Thoracic aorta (tissue), 2 donors: ENCODE measurements at regions not wholly inside any gene's neighbourhood (a gene's known extent, or its start where the extent isn't known, plus 50 kb on each side); places are given as distances from the start of the nearest gene placed in this dataset.

Experiments used
- ATAC-seq: fragments of 150-250 bp; one replicate; pipeline ENCODE4 v1.8.0; 2017; ENCODE audit warnings: low read depth; ENCODE audit not compliant: insufficient number of reproducible peaks, low FRiP score
- DNase-seq: peaks from one replicate; pipeline ENCODE4 v3.0.0-alpha.2; 2020; ENCODE audit warnings: low spot score
- H3K27ac ChIP-seq, 2 donors: fragments of 200-600 bp; sonication (generic); 1 replicate in 1 of 2; 2 replicates in 1 of 2; pipeline ENCODE4 v1.5.1; 2016; ENCODE audit warnings: mild to moderate bottlenecking in 2 of 2, moderate library complexity in 2 of 2
- H3K27me3 ChIP-seq: fragments of 200-600 bp; sonication (generic); replicated peaks from 2 replicates; pipeline ENCODE4 v1.6.0; 2016; ENCODE audit warnings: mild to moderate bottlenecking; ENCODE audit not compliant: insufficient read depth
- H3K36me3 ChIP-seq: fragments of 200-600 bp; sonication (generic); one replicate; pipeline ENCODE4 v1.5.1; 2016
- H3K4me1 ChIP-seq, 2 donors: fragments of 200-600 bp; sonication (generic); 1 replicate in 1 of 2; 2 replicates in 1 of 2; pipeline versions ENCODE4 v1.5.1 to v1.6.0; 2016; ENCODE audit warnings: low read depth in 2 of 2, mild to moderate bottlenecking in 1 of 2; ENCODE audit not compliant: control insufficient read depth in 1 of 2
- H3K4me3 ChIP-seq: fragments of 200-600 bp; sonication (generic); 2 replicates; pipeline ENCODE4 v1.5.1; 2016; ENCODE audit warnings: mild to moderate bottlenecking
- H3K9me3 ChIP-seq: fragments of 200-600 bp; sonication (generic); 2 replicates; pipeline ENCODE4 v1.5.1; 2016
- TF ChIP-seq, protein P1 (sequence below): fragments of 200-600 bp; sonication (generic); IDR thresholded peaks from one replicate; pipeline ENCODE4 v1.5.1; 2019; ENCODE audit warnings: antibody characterized with exemption

- TF ChIP-seq, protein P1, sequence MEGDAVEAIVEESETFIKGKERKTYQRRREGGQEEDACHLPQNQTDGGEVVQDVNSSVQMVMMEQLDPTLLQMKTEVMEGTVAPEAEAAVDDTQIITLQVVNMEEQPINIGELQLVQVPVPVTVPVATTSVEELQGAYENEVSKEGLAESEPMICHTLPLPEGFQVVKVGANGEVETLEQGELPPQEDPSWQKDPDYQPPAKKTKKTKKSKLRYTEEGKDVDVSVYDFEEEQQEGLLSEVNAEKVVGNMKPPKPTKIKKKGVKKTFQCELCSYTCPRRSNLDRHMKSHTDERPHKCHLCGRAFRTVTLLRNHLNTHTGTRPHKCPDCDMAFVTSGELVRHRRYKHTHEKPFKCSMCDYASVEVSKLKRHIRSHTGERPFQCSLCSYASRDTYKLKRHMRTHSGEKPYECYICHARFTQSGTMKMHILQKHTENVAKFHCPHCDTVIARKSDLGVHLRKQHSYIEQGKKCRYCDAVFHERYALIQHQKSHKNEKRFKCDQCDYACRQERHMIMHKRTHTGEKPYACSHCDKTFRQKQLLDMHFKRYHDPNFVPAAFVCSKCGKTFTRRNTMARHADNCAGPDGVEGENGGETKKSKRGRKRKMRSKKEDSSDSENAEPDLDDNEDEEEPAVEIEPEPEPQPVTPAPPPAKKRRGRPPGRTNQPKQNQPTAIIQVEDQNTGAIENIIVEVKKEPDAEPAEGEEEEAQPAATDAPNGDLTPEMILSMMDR = no peak
- no peak overlapping the region for H3K27ac ChIP-seq
- ATAC-seq (no peak), DNase-seq (no peak)
- no peaks in the 10 kb centered on the region for H3K9me3 ChIP-seq
- no peaks in the 10 kb centered on the region for H3K36me3 ChIP-seq
- no peak overlapping the region for H3K4me3 ChIP-seq
- H3K4me1 ChIP-seq = no peaks in the 10 kb centered on the region
- H3K27me3 ChIP-seq = no peaks in the 10 kb centered on the region
Observed at GRCh38 chr6:139722530-139722929, 348.1 kb upstream of the CITED2 start.

DNA sequence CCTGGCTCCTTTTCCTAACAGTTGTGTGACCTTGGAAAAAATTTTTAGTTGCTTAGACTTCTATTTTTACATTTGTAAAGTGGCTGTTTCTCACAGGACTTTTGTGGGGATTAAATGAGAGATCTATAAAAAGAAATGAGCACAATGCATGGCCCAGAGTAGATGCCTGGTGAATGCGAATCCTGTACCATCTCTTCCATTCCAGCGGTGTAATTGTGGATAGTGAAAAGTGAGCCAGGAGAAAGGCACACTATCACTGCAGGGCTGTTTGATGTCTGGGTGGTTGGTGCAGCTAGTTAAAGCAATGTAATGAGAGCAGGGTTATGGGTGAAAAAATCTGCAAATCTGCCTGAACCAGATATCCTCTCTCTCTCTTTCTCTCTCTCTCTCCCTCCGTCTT lies 347.5 kb upstream of the CITED2 start:
- Histone ChIP-seq H3K9me3 (no peaks in the 10 kb centered on the region), H3K4me1 (no peaks in the 10 kb centered on the region), H3K27me3 (no peaks in the 10 kb centered on the region), H3K27ac (no peak overlapping the region), H3K4me3 (no peak overlapping the region), H3K36me3 (no peaks in the 10 kb centered on the region)
- TF ChIP-seq, protein P1 = no peak
- ATAC-seq (no peak), DNase-seq (no peak)

GRCh38 chr6:139713900-139714506 lies 339.6 kb upstream of the CITED2 start:
- H3K4me3 ChIP-seq = no peak overlapping the region
- H3K4me1 ChIP-seq = peaks cover 0 to 9% of the 10 kb centered on the region in 2 donors
- H3K27me3 ChIP-seq = no peaks in the 10 kb centered on the region
- TF ChIP-seq, protein P1 = no peak
- ATAC-seq (no peak), DNase-seq (no peak)
- H3K9me3 ChIP-seq = no peaks in the 10 kb centered on the region
- no peak overlapping the region for H3K27ac ChIP-seq
- no peaks in the 10 kb centered on the region for H3K36me3 ChIP-seq

- ATAC-seq (no peak), DNase-seq (no peak)
- Histone ChIP-seq H3K4me3 (no peak overlapping the region), H3K36me3 (no peaks in the 10 kb centered on the region), H3K9me3 (no peaks in the 10 kb centered on the region), H3K27ac (no peak overlapping the region), H3K27me3 (no peaks in the 10 kb centered on the region), H3K4me1 (peaks cover 4 to 15% of the 10 kb centered on the region in 2 donors)
- TF ChIP-seq, protein P1 = no peak
Observed at GRCh38 chr6:139713424-139713823, 339.0 kb upstream of the CITED2 start.

DNA sequence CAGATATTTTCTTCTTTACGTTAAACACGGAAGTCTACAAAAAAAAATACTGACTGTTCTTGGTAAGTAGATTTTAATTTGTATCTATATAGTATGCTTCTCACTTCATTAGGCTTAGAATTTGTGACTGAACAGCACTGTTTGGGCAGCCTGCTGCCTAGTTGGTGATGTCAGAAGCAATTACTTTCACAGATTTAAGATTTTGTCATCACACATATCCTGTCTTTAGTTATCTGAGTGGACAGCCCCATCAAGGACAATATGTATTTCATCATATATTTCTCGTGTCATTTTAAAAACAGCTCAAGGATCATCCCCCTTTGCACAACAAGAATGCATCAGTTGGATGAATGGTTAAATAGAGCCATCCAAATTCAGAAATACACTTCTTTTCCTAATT lies 338.4 kb upstream of the CITED2 start:
- ATAC-seq (no peak), DNase-seq (no peak)
- Histone ChIP-seq H3K4me1 (peaks cover 6 to 20% of the 10 kb centered on the region in 2 donors), H3K4me3 (no peak overlapping the region), H3K27me3 (no peaks in the 10 kb centered on the region), H3K27ac (no peak overlapping the region), H3K36me3 (no peaks in the 10 kb centered on the region), H3K9me3 (no peaks in the 10 kb centered on the region)
- TF ChIP-seq, protein P1 = no peak
